ENCODE measurements at regions not wholly inside any gene's neighbourhood (a gene's known extent, or its start where the extent isn't known, plus 50 kb on each side); places are given as distances from the start of the nearest gene placed in this dataset.
A peak's percentile ranks its signal among the peaks of the same experiment; 100 is the strongest.

GRCh38 chr19:31961191-31961590, 384.2 kb upstream of the ZNF507 start:
- H3K27ac Mint-ChIP-seq = no peak overlapping the region
- TF ChIP-seq CTCF (IDR thresholded peaks at IDR 0.05; ENCODE audit: unreplicated experiment) = no peak
- H3K4me3 Mint-ChIP-seq (ENCODE audit: low read depth) = no peak overlapping the region
- peaks cover 25% of the 10 kb centered on the region for H3K27me3 Mint-ChIP-seq
- no peaks in the 10 kb centered on the region for H3K9me3 Mint-ChIP-seq (ENCODE audit: low read depth)
- DNase-seq (ENCODE audit: low spot score, unreplicated experiment) = no peak
- H3K4me1 Mint-ChIP-seq (ENCODE audit: low read depth) = peaks cover 32% of the 10 kb centered on the region
- H3K36me3 Mint-ChIP-seq (ENCODE audit: insufficient read depth) = no peaks in the 10 kb centered on the region

GRCh38 chr19:31961667-31962066, 383.7 kb upstream of the ZNF507 start:
- peaks cover 32% of the 10 kb centered on the region for H3K4me1 Mint-ChIP-seq (ENCODE audit: low read depth)
- no peaks in the 10 kb centered on the region for H3K36me3 Mint-ChIP-seq (ENCODE audit: insufficient read depth)
- no peak overlapping the region for H3K27ac Mint-ChIP-seq
- no peak for DNase-seq (ENCODE audit: low spot score, unreplicated experiment)
- no peak for TF ChIP-seq CTCF (IDR thresholded peaks at IDR 0.05; ENCODE audit: unreplicated experiment)
- H3K9me3 Mint-ChIP-seq (ENCODE audit: low read depth) = no peaks in the 10 kb centered on the region
- peaks cover 24% of the 10 kb centered on the region for H3K27me3 Mint-ChIP-seq
- no peak overlapping the region for H3K4me3 Mint-ChIP-seq (ENCODE audit: low read depth)

GRCh38 chr19:31962561-31962996, 382.8 kb upstream of the ZNF507 start:
- peak overlapping the region; percentile 53 for H3K27ac Mint-ChIP-seq
- TF ChIP-seq CTCF (IDR thresholded peaks at IDR 0.05; ENCODE audit: unreplicated experiment) = no peak
- DNase-seq (ENCODE audit: low spot score, unreplicated experiment) = no peak
- peaks cover 32% of the 10 kb centered on the region for H3K4me1 Mint-ChIP-seq (ENCODE audit: low read depth)
- H3K9me3 Mint-ChIP-seq (ENCODE audit: low read depth) = no peaks in the 10 kb centered on the region
- H3K4me3 Mint-ChIP-seq (ENCODE audit: low read depth) = no peak overlapping the region
- H3K36me3 Mint-ChIP-seq (ENCODE audit: insufficient read depth) = no peaks in the 10 kb centered on the region
- H3K27me3 Mint-ChIP-seq = peaks cover 20% of the 10 kb centered on the region

GRCh38 chr19:31963746-31964145, 381.7 kb upstream of the ZNF507 start:
- no peak overlapping the region for H3K27ac Mint-ChIP-seq

GRCh38 chr19:31969016-31969415, 376.4 kb upstream of the ZNF507 start:
- DNase-seq (ENCODE audit: low spot score, unreplicated experiment) = no peak
- no peak overlapping the region for H3K27ac Mint-ChIP-seq

More at GRCh38 chr19:31963746-31964145, 381.7 kb upstream of the ZNF507 start:
- Mint-ChIP-seq H3K4me1 (ENCODE audit: low read depth) (peaks cover 32% of the 10 kb centered on the region), H3K36me3 (ENCODE audit: insufficient read depth) (no peaks in the 10 kb centered on the region), H3K27me3 (peaks cover 10% of the 10 kb centered on the region), H3K4me3 (ENCODE audit: low read depth) (no peak overlapping the region), H3K9me3 (ENCODE audit: low read depth) (no peaks in the 10 kb centered on the region)
- no peak for TF ChIP-seq CTCF (IDR thresholded peaks at IDR 0.05; ENCODE audit: unreplicated experiment)
- no peak for DNase-seq (ENCODE audit: low spot score, unreplicated experiment)

More at GRCh38 chr19:31969016-31969415, 376.4 kb upstream of the ZNF507 start:
- no peaks in the 10 kb centered on the region for H3K9me3 Mint-ChIP-seq (ENCODE audit: low read depth)
- no peaks in the 10 kb centered on the region for H3K36me3 Mint-ChIP-seq (ENCODE audit: insufficient read depth)
- TF ChIP-seq CTCF (IDR thresholded peaks at IDR 0.05; ENCODE audit: unreplicated experiment) = no peak
- H3K4me3 Mint-ChIP-seq (ENCODE audit: low read depth) = no peak overlapping the region
- H3K27me3 Mint-ChIP-seq = peaks cover 13% of the 10 kb centered on the region
- no peaks in the 10 kb centered on the region for H3K4me1 Mint-ChIP-seq (ENCODE audit: low read depth)
